ENCODE measurements at regions not wholly inside any gene's neighbourhood (a gene's known extent, or its start where the extent isn't known, plus 50 kb on each side); places are given as distances from the start of the nearest gene placed in this dataset.

DNA sequence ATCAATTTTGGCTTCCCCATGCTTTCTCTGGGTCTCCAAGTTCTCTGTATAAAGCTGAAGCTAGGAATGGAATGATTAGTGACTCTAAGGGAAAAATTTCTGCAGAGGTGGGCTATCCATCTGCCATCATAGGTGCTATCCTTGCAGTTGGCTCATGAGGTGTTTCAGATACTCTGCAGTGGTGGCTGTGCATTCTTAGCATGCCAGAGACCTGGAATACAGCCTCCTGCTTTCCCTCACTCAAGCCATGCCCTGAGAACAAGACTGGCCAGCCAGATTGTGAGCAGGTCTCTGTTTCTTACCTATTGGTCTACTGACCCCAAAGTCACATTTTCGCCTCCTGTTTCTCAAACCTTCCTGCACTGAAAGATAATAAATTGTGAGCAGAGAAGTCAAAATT lies 719.6 kb downstream of the CCSER2 start:
- no peak overlapping the region for H3K27ac Mint-ChIP-seq
- TF ChIP-seq, protein P1, sequence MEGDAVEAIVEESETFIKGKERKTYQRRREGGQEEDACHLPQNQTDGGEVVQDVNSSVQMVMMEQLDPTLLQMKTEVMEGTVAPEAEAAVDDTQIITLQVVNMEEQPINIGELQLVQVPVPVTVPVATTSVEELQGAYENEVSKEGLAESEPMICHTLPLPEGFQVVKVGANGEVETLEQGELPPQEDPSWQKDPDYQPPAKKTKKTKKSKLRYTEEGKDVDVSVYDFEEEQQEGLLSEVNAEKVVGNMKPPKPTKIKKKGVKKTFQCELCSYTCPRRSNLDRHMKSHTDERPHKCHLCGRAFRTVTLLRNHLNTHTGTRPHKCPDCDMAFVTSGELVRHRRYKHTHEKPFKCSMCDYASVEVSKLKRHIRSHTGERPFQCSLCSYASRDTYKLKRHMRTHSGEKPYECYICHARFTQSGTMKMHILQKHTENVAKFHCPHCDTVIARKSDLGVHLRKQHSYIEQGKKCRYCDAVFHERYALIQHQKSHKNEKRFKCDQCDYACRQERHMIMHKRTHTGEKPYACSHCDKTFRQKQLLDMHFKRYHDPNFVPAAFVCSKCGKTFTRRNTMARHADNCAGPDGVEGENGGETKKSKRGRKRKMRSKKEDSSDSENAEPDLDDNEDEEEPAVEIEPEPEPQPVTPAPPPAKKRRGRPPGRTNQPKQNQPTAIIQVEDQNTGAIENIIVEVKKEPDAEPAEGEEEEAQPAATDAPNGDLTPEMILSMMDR (IDR thresholded peaks at IDR 0.05) = no peak
- DNase-seq = no peak
- Histone ChIP-seq H3K36me3 (ENCODE audit: insufficient read depth, low read length) (no peaks in the 10 kb centered on the region), H3K4me3 (ENCODE audit: low read length) (no peak overlapping the region), H3K9me3 (ENCODE audit: control insufficient read depth in 1 of 2, insufficient read depth in 1 of 2, low read length in 2 of 2) (peaks cover 0 to 3% of the 10 kb centered on the region in 2 experiments), H3K27me3 (ENCODE audit: control insufficient read depth in 1 of 2, insufficient read depth in 2 of 2, low read length in 2 of 2) (no peaks in the 10 kb centered on the region), H3K27ac (ENCODE audit: low read depth in 1 of 2, low read length in 2 of 2) (no peak overlapping the region), H3K4me1 (ENCODE audit: insufficient read depth, low read length) (no peaks in the 10 kb centered on the region)
- intact Hi-C loops (cut with DNase I, micrococcal nuclease) = no loop called here
- no peaks in the 10 kb centered on the region for H3K27me3 Mint-ChIP-seq
- H3K4me3 Mint-ChIP-seq = no peak overlapping the region
- ChIA-PET POLR2A (no interaction called here), CTCF (no interaction called here)
- ATAC-seq (ENCODE audit: poor library complexity) = no peak
- no peaks in the 10 kb centered on the region for H3K4me1 Mint-ChIP-seq (ENCODE audit: low read depth)
- peaks cover 6% of the 10 kb centered on the region for H3K9me3 Mint-ChIP-seq
- no peaks in the 10 kb centered on the region for H3K36me3 Mint-ChIP-seq (ENCODE audit: low read depth)

DNA sequence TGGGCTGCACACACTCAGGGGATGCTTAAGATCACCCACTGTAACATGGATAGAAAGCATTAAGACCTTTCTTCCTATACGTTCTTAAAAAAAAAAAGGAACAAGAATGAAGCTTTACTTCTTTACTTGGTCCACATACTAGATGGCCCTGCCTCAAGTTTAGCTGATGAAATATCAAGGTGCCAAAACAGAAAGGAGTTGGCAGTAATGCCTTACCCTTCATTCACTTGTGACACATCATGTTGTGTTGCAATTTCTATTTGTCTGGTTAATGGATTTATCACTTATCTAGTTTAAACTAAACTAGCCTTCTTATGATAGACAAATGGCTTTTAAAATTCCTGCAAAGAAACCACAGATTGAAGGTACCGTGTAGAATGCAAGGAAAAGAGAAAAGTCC lies 720.3 kb downstream of the CCSER2 start:
- Histone ChIP-seq H3K27ac (ENCODE audit: low read depth in 1 of 2, low read length in 2 of 2) (no peak overlapping the region), H3K36me3 (ENCODE audit: insufficient read depth, low read length) (no peaks in the 10 kb centered on the region), H3K9me3 (ENCODE audit: control insufficient read depth in 1 of 2, insufficient read depth in 1 of 2, low read length in 2 of 2) (peaks cover 0 to 3% of the 10 kb centered on the region in 2 experiments), H3K27me3 (ENCODE audit: control insufficient read depth in 1 of 2, insufficient read depth in 2 of 2, low read length in 2 of 2) (no peaks in the 10 kb centered on the region), H3K4me1 (ENCODE audit: insufficient read depth, low read length) (no peaks in the 10 kb centered on the region), H3K4me3 (ENCODE audit: low read length) (no peak overlapping the region)
- no peak overlapping the region for H3K4me3 Mint-ChIP-seq
- ATAC-seq (ENCODE audit: poor library complexity) (no peak), DNase-seq (no peak)
- intact Hi-C loops (cut with DNase I, micrococcal nuclease) = no loop called here
- ChIA-PET CTCF (no interaction called here), POLR2A (no interaction called here)
- no peaks in the 10 kb centered on the region for H3K27me3 Mint-ChIP-seq
- TF ChIP-seq, protein P1 (IDR thresholded peaks at IDR 0.05) = no peak
- no peaks in the 10 kb centered on the region for H3K4me1 Mint-ChIP-seq (ENCODE audit: low read depth)
- H3K27ac Mint-ChIP-seq = no peak overlapping the region
- H3K36me3 Mint-ChIP-seq (ENCODE audit: low read depth) = no peaks in the 10 kb centered on the region
- H3K9me3 Mint-ChIP-seq = peaks cover 3% of the 10 kb centered on the region

DNA sequence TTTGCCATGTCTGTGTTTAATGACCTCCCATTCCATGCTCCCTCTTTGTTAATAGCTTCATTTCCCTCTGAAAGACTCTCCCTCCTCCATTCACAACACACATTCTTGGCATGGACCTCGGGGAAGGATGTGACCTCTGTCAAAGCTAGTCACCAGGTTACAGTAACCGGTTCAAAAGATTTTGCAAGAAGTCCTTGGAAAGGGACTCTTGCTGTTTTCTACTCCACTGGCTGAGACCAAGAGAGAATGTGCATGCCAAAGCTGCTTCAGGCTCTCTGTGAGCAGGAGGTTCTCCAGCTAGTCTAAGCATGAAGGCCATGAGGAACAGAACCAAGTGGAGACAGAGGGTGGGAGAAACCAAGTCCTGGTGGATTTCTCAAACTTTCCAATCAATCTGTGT lies 732.6 kb downstream of the CCSER2 start:
- no peak for DNase-seq
- no peaks in the 10 kb centered on the region for H3K27me3 ChIP-seq (ENCODE audit: control insufficient read depth in 1 of 2, insufficient read depth in 2 of 2, low read length in 2 of 2)
- no peak overlapping the region for H3K4me3 ChIP-seq (ENCODE audit: low read length)
- ATAC-seq (ENCODE audit: poor library complexity) = no peak
- TF ChIP-seq, protein P1 (IDR thresholded peaks at IDR 0.05) = no peak
- H3K9me3 ChIP-seq (ENCODE audit: control insufficient read depth in 1 of 2, insufficient read depth in 1 of 2, low read length in 2 of 2) = peaks cover 5 to 8% of the 10 kb centered on the region in 2 experiments
- Mint-ChIP-seq H3K27me3 (no peaks in the 10 kb centered on the region), H3K36me3 (ENCODE audit: low read depth) (no peaks in the 10 kb centered on the region), H3K27ac (no peak overlapping the region), H3K4me3 (no peak overlapping the region), H3K9me3 (peaks cover 4% of the 10 kb centered on the region), H3K4me1 (ENCODE audit: low read depth) (no peaks in the 10 kb centered on the region)
- ChIA-PET CTCF (no interaction called here), POLR2A (no interaction called here)
- no peak overlapping the region for H3K27ac ChIP-seq (ENCODE audit: low read depth in 1 of 2, low read length in 2 of 2)
- H3K4me1 ChIP-seq (ENCODE audit: insufficient read depth, low read length) = no peaks in the 10 kb centered on the region
- no peaks in the 10 kb centered on the region for H3K36me3 ChIP-seq (ENCODE audit: insufficient read depth, low read length)
- intact Hi-C loops (cut with DNase I, micrococcal nuclease) = no loop called here
